ENCODE measurements at regions not wholly inside any gene's neighbourhood (a gene's known extent, or its start where the extent isn't known, plus 50 kb on each side); places are given as distances from the start of the nearest gene placed in this dataset.
"Not testable (repeated sequence)": the region's sequence is repeated elsewhere in the genome, so short reads cannot be mapped to it uniquely, and the experiment has no call there.

- Mint-ChIP-seq H3K9me3 (peaks cover 0 to 2% (median 0%) of the 10 kb centered on the region in 11 donors), H3K36me3 (no peaks in the 10 kb centered on the region), H3K27ac (no peak overlapping the region), H3K4me3 (no peak overlapping the region), H3K4me1 (no peaks in the 10 kb centered on the region), H3K27me3 (peaks cover 0 to 23% (median 10%) of the 10 kb centered on the region in 5 donors)
- ATAC-seq: no peak
- CTCF ChIA-PET: no interaction called here
- no peak overlapping the region for H3K27ac ChIP-seq (ENCODE audit: low read depth, low read length)
- POLR2A ChIA-PET: no interaction called here
- DNase-seq: no peak
- H3K4me3 ChIP-seq (ENCODE audit: low read length): no peak overlapping the region
- intact Hi-C loops (cut with micrococcal nuclease): no loop called here
- H3K36me3 ChIP-seq (ENCODE audit: control insufficient read depth in 2 of 3, insufficient read depth in 3 of 3, low read length in 3 of 3): no peaks in the 10 kb centered on the region
- no peaks in the 10 kb centered on the region for H3K9me3 ChIP-seq (ENCODE audit: control insufficient read depth in 2 of 3, low read length in 3 of 3)
- no peaks in the 10 kb centered on the region for H3K4me1 ChIP-seq (ENCODE audit: control insufficient read depth in 2 of 2, insufficient read depth in 2 of 2, low read length in 2 of 2)
- H3K27me3 ChIP-seq (ENCODE audit: control insufficient read depth in 2 of 2, insufficient read depth in 2 of 2, low read length in 2 of 2): no peaks in the 10 kb centered on the region
Measured at GRCh38 chr3:153911116-153911515, 210.1 kb upstream of the ARHGEF26 start.

- peaks cover 0 to 28% (median 24%) of the 10 kb centered on the region in 5 donors for H3K27me3 Mint-ChIP-seq
- Histone ChIP-seq H3K4me3 (ENCODE audit: low read length) (no peak overlapping the region), H3K27ac (ENCODE audit: low read depth, low read length) (no peak overlapping the region), H3K9me3 (ENCODE audit: control insufficient read depth in 2 of 3, low read length in 3 of 3) (no peaks in the 10 kb centered on the region), H3K27me3 (ENCODE audit: control insufficient read depth in 2 of 2, insufficient read depth in 2 of 2, low read length in 2 of 2) (no peaks in the 10 kb centered on the region), H3K4me1 (ENCODE audit: control insufficient read depth in 2 of 2, insufficient read depth in 2 of 2, low read length in 2 of 2) (no peaks in the 10 kb centered on the region), H3K36me3 (ENCODE audit: control insufficient read depth in 2 of 3, insufficient read depth in 3 of 3, low read length in 3 of 3) (no peaks in the 10 kb centered on the region)
- no peaks in the 10 kb centered on the region for H3K4me1 Mint-ChIP-seq
- peaks cover 0 to 4% (median 1%) of the 10 kb centered on the region in 11 donors for H3K9me3 Mint-ChIP-seq
- intact Hi-C loops (cut with micrococcal nuclease): loop anchor here (10.0 kb wide), 2 partner anchors 755 to 895 kb away; partner anchors contain the start of gene RAP2B (in 1 of the 2)
- POLR2A ChIA-PET: no interaction called here
- CTCF ChIA-PET: no interaction called here
- ATAC-seq (no peak), DNase-seq (no peak)
- H3K27ac Mint-ChIP-seq: no peak overlapping the region
- no peak overlapping the region for H3K4me3 Mint-ChIP-seq
- H3K36me3 Mint-ChIP-seq: no peaks in the 10 kb centered on the region
Measured at GRCh38 chr3:153919773-153920172, 201.4 kb upstream of the ARHGEF26 start.

- no peak overlapping the region for H3K27ac Mint-ChIP-seq
- Histone ChIP-seq H3K4me1 (ENCODE audit: control insufficient read depth in 2 of 2, insufficient read depth in 2 of 2, low read length in 2 of 2) (no peaks in the 10 kb centered on the region), H3K27me3 (ENCODE audit: control insufficient read depth in 2 of 2, insufficient read depth in 2 of 2, low read length in 2 of 2) (no peaks in the 10 kb centered on the region), H3K27ac (ENCODE audit: low read depth, low read length) (no peak overlapping the region), H3K9me3 (ENCODE audit: control insufficient read depth in 2 of 3, low read length in 3 of 3) (no peaks in the 10 kb centered on the region), H3K36me3 (ENCODE audit: control insufficient read depth in 2 of 3, insufficient read depth in 3 of 3, low read length in 3 of 3) (no peaks in the 10 kb centered on the region), H3K4me3 (ENCODE audit: low read length) (no peak overlapping the region)
- peaks cover 0 to 4% (median 0%) of the 10 kb centered on the region in 11 donors for H3K9me3 Mint-ChIP-seq
- peaks cover 0 to 15% (median 14%) of the 10 kb centered on the region in 5 donors for H3K27me3 Mint-ChIP-seq
- intact Hi-C loops (cut with micrococcal nuclease): loop anchor here (10.0 kb wide), 2 partner anchors 757 to 897 kb away; partner anchors contain the start of gene RAP2B (in 1 of the 2)
- H3K36me3 Mint-ChIP-seq: no peaks in the 10 kb centered on the region
- no peak overlapping the region for H3K4me3 Mint-ChIP-seq
- CTCF ChIA-PET: no interaction called here
- POLR2A ChIA-PET: no interaction called here
- ATAC-seq (no peak), DNase-seq (no peak)
- no peaks in the 10 kb centered on the region for H3K4me1 Mint-ChIP-seq
Measured at GRCh38 chr3:153921826-153922225, 199.4 kb upstream of the ARHGEF26 start.

GRCh38 chr3:153925841-153926514 lies 195.2 kb upstream of the ARHGEF26 start:
- Mint-ChIP-seq H3K36me3 (no peaks in the 10 kb centered on the region), H3K9me3 (peaks cover 0 to 4% (median 0%) of the 10 kb centered on the region in 11 donors), H3K27ac (no peak overlapping the region), H3K27me3 (peaks cover 0 to 21% (median 9%) of the 10 kb centered on the region in 5 donors), H3K4me1 (no peaks in the 10 kb centered on the region), H3K4me3 (no peak overlapping the region)
- H3K36me3 ChIP-seq (ENCODE audit: control insufficient read depth in 2 of 3, insufficient read depth in 3 of 3, low read length in 3 of 3): no peaks in the 10 kb centered on the region
- H3K27me3 ChIP-seq (ENCODE audit: control insufficient read depth in 2 of 2, insufficient read depth in 2 of 2, low read length in 2 of 2): no peaks in the 10 kb centered on the region
- CTCF ChIA-PET: no interaction called here
- intact Hi-C loops (cut with micrococcal nuclease): loop anchor here (10.0 kb wide), 2 partner anchors 761 to 901 kb away; partner anchors contain the start of gene RAP2B (in 1 of the 2)
- no peaks in the 10 kb centered on the region for H3K4me1 ChIP-seq (ENCODE audit: control insufficient read depth in 2 of 2, insufficient read depth in 2 of 2, low read length in 2 of 2)
- ATAC-seq (no peak), DNase-seq (no peak)
- H3K27ac ChIP-seq (ENCODE audit: low read depth, low read length): no peak overlapping the region
- POLR2A ChIA-PET: no interaction called here
- H3K4me3 ChIP-seq (ENCODE audit: low read length): no peak overlapping the region
- no peaks in the 10 kb centered on the region for H3K9me3 ChIP-seq (ENCODE audit: control insufficient read depth in 2 of 3, low read length in 3 of 3)

GRCh38 chr3:153927107-153927506 lies 194.1 kb upstream of the ARHGEF26 start:
- Mint-ChIP-seq H3K4me3 (no peak overlapping the region), H3K27me3 (peaks cover 0 to 21% (median 10%) of the 10 kb centered on the region in 5 donors), H3K9me3 (peaks cover 0 to 4% (median 0%) of the 10 kb centered on the region in 11 donors), H3K4me1 (no peaks in the 10 kb centered on the region), H3K36me3 (no peaks in the 10 kb centered on the region), H3K27ac (no peak overlapping the region)
- Histone ChIP-seq H3K4me3 (ENCODE audit: low read length) (no peak overlapping the region), H3K27me3 (ENCODE audit: control insufficient read depth in 2 of 2, insufficient read depth in 2 of 2, low read length in 2 of 2) (no peaks in the 10 kb centered on the region), H3K36me3 (ENCODE audit: control insufficient read depth in 2 of 3, insufficient read depth in 3 of 3, low read length in 3 of 3) (no peaks in the 10 kb centered on the region), H3K27ac (ENCODE audit: low read depth, low read length) (no peak overlapping the region), H3K9me3 (ENCODE audit: control insufficient read depth in 2 of 3, low read length in 3 of 3) (no peaks in the 10 kb centered on the region), H3K4me1 (ENCODE audit: control insufficient read depth in 2 of 2, insufficient read depth in 2 of 2, low read length in 2 of 2) (no peaks in the 10 kb centered on the region)
- ChIA-PET POLR2A (no interaction called here), CTCF (no interaction called here)
- intact Hi-C loops (cut with micrococcal nuclease): loop anchor here (1.0 to 10.0 kb wide), 4 partner anchors 762 to 902 kb away; partner anchors contain the start of gene RAP2B (in 1 of the 2)
- no peak for DNase-seq
- ATAC-seq: no peak

- no peak overlapping the region for H3K27ac Mint-ChIP-seq
- POLR2A ChIA-PET: no interaction called here
- H3K4me1 Mint-ChIP-seq: no peaks in the 10 kb centered on the region
- H3K9me3 Mint-ChIP-seq: peaks cover 0 to 4% (median 0%) of the 10 kb centered on the region in 11 donors
- H3K4me3 Mint-ChIP-seq: no peak overlapping the region
- Histone ChIP-seq H3K4me1 (ENCODE audit: control insufficient read depth in 2 of 2, insufficient read depth in 2 of 2, low read length in 2 of 2) (no peaks in the 10 kb centered on the region), H3K4me3 (ENCODE audit: low read length) (no peak overlapping the region), H3K9me3 (ENCODE audit: control insufficient read depth in 2 of 3, low read length in 3 of 3) (no peaks in the 10 kb centered on the region), H3K36me3 (ENCODE audit: control insufficient read depth in 2 of 3, insufficient read depth in 3 of 3, low read length in 3 of 3) (no peaks in the 10 kb centered on the region), H3K27me3 (ENCODE audit: control insufficient read depth in 2 of 2, insufficient read depth in 2 of 2, low read length in 2 of 2) (no peaks in the 10 kb centered on the region), H3K27ac (ENCODE audit: low read depth, low read length) (no peak overlapping the region)
- DNase-seq (no peak), ATAC-seq (no peak)
- no peaks in the 10 kb centered on the region for H3K36me3 Mint-ChIP-seq
- CTCF ChIA-PET: no interaction called here
- intact Hi-C loops (cut with micrococcal nuclease): loop anchor here (10.0 kb wide), 2 partner anchors 764 to 904 kb away; partner anchors contain the start of gene RAP2B (in 1 of the 2)
- peaks cover 0 to 25% (median 16%) of the 10 kb centered on the region in 5 donors for H3K27me3 Mint-ChIP-seq
Measured at GRCh38 chr3:153928851-153929250, 192.3 kb upstream of the ARHGEF26 start.

- ATAC-seq; H3K4me1 Mint-ChIP-seq; H3K27ac ChIP-seq (ENCODE audit: low read depth, low read length); H3K9me3 Mint-ChIP-seq; H3K4me3 Mint-ChIP-seq; H3K36me3 ChIP-seq (ENCODE audit: control insufficient read depth in 2 of 3, insufficient read depth in 3 of 3, low read length in 3 of 3); H3K4me1 ChIP-seq (ENCODE audit: control insufficient read depth in 2 of 2, insufficient read depth in 2 of 2, low read length in 2 of 2); DNase-seq; H3K9me3 ChIP-seq (ENCODE audit: control insufficient read depth in 2 of 3, low read length in 3 of 3); H3K27ac Mint-ChIP-seq; H3K4me3 ChIP-seq (ENCODE audit: low read length); H3K36me3 Mint-ChIP-seq; H3K27me3 ChIP-seq (ENCODE audit: control insufficient read depth in 2 of 2, insufficient read depth in 2 of 2, low read length in 2 of 2); CTCF ChIA-PET; POLR2A ChIA-PET; intact Hi-C loops (cut with micrococcal nuclease): not testable (repeated sequence)
- peaks cover 0 to 25% (median 16%) of the 10 kb centered on the region in 5 donors for H3K27me3 Mint-ChIP-seq
Measured at GRCh38 chr3:153933481-153933880, 187.7 kb upstream of the ARHGEF26 start.
